Hematopoietic multipotent progenitor cell treated with erythropoietin and hydrocortisone succinate and interleukin-3 and kit ligand, for 4 days (in vitro differentiated cells): ENCODE measurements at regions not wholly inside any gene's neighbourhood (a gene's known extent, or its start where the extent isn't known, plus 50 kb on each side); places are given as distances from the start of the nearest gene placed in this dataset.
"Not testable (repeated sequence)": the region's sequence is repeated elsewhere in the genome, so short reads cannot be mapped to it uniquely, and the experiment has no call there.

Experiments used
- DNase-seq: peaks from one replicate; pipeline ENCODE4 v3.0.0-alpha.2; 2015

- DNase-seq, result no peak
Measured at GRCh38 chr4:189206953-189207352, 733.7 kb upstream of the FRG1 start.

GRCh38 chr4:189207872-189208271, 732.8 kb upstream of the FRG1 start:
- no peak for DNase-seq

- no peak for DNase-seq
Measured at GRCh38 chr4:189215574-189215973, 725.1 kb upstream of the FRG1 start.

GRCh38 chr4:189221691-189222090, 719.0 kb upstream of the FRG1 start:
- DNase-seq, result no peak

- no peak for DNase-seq
Measured at GRCh38 chr4:189228726-189229125, 711.9 kb upstream of the FRG1 start.

GRCh38 chr4:189232274-189232673, 708.4 kb upstream of the FRG1 start:
- DNase-seq, result no peak

- not testable (repeated sequence) for DNase-seq
Measured at GRCh38 chr4:189233754-189234153, 706.9 kb upstream of the FRG1 start.

GRCh38 chr4:189234948-189235347, 705.7 kb upstream of the FRG1 start:
- DNase-seq, result not testable (repeated sequence)

- no peak for DNase-seq
Measured at GRCh38 chr4:189235599-189235998, 705.1 kb upstream of the FRG1 start.

GRCh38 chr4:189236321-189236720, 704.4 kb upstream of the FRG1 start:
- not testable (repeated sequence) for DNase-seq

- no peak for DNase-seq
Measured at GRCh38 chr4:189237340-189237739, 703.3 kb upstream of the FRG1 start.

- no peak for DNase-seq
Measured at GRCh38 chr4:189255636-189256035, 685.0 kb upstream of the FRG1 start.

GRCh38 chr4:189261475-189261874, 679.2 kb upstream of the FRG1 start:
- no peak for DNase-seq

GRCh38 chr4:189265515-189265914, 675.2 kb upstream of the FRG1 start:
- no peak for DNase-seq

- no peak for DNase-seq
Measured at GRCh38 chr4:189267312-189267965, 673.2 kb upstream of the FRG1 start.

GRCh38 chr4:189278597-189279165, 662.0 kb upstream of the FRG1 start:
- no peak for DNase-seq

GRCh38 chr4:189279188-189279587, 661.5 kb upstream of the FRG1 start:
- DNase-seq, result no peak

GRCh38 chr4:189285377-189285776, 655.3 kb upstream of the FRG1 start:
- DNase-seq, result no peak

- DNase-seq, result no peak
Measured at GRCh38 chr4:189291939-189292338, 648.7 kb upstream of the FRG1 start.

GRCh38 chr4:189293459-189293858, 647.2 kb upstream of the FRG1 start:
- DNase-seq, result no peak

- DNase-seq, result no peak
Measured at GRCh38 chr4:189294574-189294973, 646.1 kb upstream of the FRG1 start.

- DNase-seq, result peak; percentile 3
Measured at GRCh38 chr4:189299706-189300105, 641.0 kb upstream of the FRG1 start.

- DNase-seq, result no peak
Measured at GRCh38 chr4:189301692-189302091, 639.0 kb upstream of the FRG1 start.

- DNase-seq, result no peak
Measured at GRCh38 chr4:189302719-189303118, 638.0 kb upstream of the FRG1 start.

- no peak for DNase-seq
Measured at GRCh38 chr4:189304167-189304566, 636.5 kb upstream of the FRG1 start.
